ENCODE measurements at regions not wholly inside any gene's neighbourhood (a gene's known extent, or its start where the extent isn't known, plus 50 kb on each side); places are given as distances from the start of the nearest gene placed in this dataset.
"Not testable (repeated sequence)": the region's sequence is repeated elsewhere in the genome, so short reads cannot be mapped to it uniquely, and the experiment has no call there.

GRCh38 chr17:68674029-68674925 lies 73.1 kb upstream of the FAM20A start:
- in situ Hi-C loops (cut with MboI; ENCODE audit: low sequenced_read_pairs) = no loop called here

GRCh38 chr17:68670967-68671693 lies 70.0 kb upstream of the FAM20A start:
- in situ Hi-C loops (cut with MboI; ENCODE audit: low sequenced_read_pairs) = no loop called here

- in situ Hi-C loops (cut with MboI; ENCODE audit: low sequenced_read_pairs) = not testable (repeated sequence)
Measured at GRCh38 chr17:68666438-68666837, 65.3 kb upstream of the FAM20A start.

DNA sequence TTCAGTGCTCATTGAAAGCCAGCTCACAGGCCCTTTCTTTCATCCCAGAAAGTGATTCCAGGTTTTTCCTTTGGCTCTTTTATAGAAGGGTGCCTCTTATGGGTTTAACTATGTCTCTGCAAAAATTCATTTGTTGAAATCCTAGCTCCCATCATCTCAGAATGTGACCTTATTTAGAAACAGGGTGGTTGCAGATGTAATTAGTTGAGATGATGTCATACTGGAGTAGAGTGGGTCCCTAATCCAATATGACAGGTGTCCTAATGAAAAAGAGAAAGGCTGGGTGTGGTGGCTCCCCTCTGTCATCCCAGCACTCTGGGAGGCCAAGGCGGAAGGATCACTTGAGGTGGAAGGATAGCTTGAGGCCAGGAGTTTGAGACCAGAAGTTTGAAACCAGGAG lies 64.2 kb upstream of the FAM20A start:
- in situ Hi-C loops (cut with MboI; ENCODE audit: low sequenced_read_pairs) = no loop called here

GRCh38 chr17:68662479-68662878 lies 61.3 kb upstream of the FAM20A start:
- in situ Hi-C loops (cut with MboI; ENCODE audit: low sequenced_read_pairs) = no loop called here

DNA sequence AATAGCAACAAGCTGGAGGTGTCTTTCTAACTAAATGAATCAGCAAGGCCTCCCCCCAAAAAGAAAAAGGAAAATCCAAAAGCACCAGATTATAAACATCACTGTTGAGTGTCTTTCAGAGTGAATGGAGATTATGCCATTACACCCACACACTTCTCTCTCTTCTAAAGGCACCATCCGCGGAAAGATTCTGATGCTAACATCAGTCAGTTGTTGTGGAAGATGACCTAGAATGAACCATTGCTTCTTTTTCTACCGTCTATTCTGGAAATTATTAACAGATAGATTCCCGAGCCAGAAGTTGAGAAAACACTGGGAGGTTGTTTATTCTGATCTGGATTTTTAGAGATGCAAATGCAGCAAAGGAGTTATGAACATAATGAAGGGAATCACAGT lies 60.9 kb upstream of the FAM20A start:
- in situ Hi-C loops (cut with MboI; ENCODE audit: low sequenced_read_pairs) = no loop called here

- in situ Hi-C loops (cut with MboI; ENCODE audit: low sequenced_read_pairs) = no loop called here
Measured at GRCh38 chr17:68661265-68662036, 60.3 kb upstream of the FAM20A start.

- in situ Hi-C loops (cut with MboI; ENCODE audit: low sequenced_read_pairs) = no loop called here
Measured at GRCh38 chr17:68660302-68660701, 59.1 kb upstream of the FAM20A start.

DNA sequence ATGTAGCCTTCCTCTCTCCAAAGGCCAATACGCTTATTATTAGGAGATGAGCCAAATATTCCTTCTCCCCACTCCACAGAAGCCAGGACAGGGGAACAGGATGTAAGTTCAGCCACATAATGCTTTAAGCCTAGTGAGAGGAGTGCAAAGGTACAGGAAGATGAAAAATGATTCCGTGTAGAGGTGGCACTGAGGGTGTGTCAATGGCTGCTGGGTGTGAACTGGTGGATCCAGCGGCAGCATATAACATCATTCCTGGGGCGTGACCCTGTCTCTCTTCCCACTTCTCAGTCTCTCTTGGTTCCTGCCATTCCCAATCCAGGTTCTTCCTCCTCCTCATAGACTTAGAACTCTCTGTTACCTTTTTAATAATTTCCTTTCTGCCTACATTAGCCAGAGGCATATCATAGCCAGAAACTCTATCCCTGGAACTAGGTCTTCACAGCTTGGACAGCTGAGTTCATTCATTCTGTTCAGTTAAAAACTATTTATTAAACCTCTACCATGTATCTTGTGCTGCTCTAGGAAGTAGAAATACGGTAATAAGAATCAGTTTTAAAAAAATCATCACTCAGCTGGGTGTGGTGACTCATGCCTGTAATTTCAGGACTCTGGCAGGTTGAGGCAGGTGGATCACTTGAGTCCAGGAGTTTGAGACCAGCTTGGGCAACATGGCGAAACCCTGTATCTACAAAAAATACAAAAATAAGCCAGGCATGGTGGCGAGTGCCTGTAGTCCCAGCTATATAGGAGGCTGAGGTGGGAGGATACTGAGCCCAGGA lies 58.0 kb upstream of the FAM20A start:
- in situ Hi-C loops (cut with MboI; ENCODE audit: low sequenced_read_pairs) = no loop called here

GRCh38 chr17:68657576-68657975 lies 56.4 kb upstream of the FAM20A start:
- in situ Hi-C loops (cut with MboI; ENCODE audit: low sequenced_read_pairs) = no loop called here

DNA sequence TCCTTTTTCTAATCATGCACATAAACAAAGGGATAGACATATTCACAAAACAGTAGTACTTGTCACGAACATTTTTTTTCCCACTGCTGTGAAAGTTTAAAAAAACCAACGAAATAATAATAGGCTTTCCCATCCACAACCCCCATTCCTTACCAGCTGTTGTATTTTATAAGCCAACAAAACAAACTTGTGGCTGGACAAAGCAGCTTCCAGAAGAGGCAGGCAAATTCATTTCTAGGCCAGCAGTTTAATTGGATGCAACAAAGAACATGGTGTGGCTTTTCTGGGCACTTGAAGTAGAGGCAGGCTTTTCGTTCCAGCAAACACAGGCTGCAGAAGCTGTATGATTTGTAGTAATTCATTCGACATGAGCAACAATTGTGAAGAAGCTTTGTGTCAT lies 56.0 kb upstream of the FAM20A start:
- in situ Hi-C loops (cut with MboI; ENCODE audit: low sequenced_read_pairs) = no loop called here

DNA sequence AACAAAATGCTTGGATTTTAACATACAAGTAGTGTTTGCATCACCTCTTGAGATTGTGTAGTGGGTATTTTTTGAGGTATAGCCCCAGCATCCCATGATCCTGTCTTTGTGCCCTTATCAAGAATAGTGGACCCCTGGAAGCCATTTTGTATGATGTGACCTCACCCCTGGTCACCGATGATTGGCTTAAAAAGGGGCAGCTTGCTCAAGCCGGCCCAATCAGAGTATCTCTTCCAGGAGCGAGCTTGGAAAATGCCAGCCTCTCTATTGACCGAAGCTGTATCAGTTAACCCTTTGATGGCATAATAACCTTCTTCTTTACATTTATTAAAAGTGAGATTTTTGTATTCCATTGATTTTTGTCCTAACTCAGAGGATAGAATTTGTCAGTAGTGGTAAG lies 55.5 kb upstream of the FAM20A start:
- in situ Hi-C loops (cut with MboI; ENCODE audit: low sequenced_read_pairs) = no loop called here
